WTC11 (cell line): ENCODE measurements at regions not wholly inside any gene's neighbourhood (a gene's known extent, or its start where the extent isn't known, plus 50 kb on each side); places are given as distances from the start of the nearest gene placed in this dataset.

Source experiments
- ATAC-seq: fragments of 200-7000 bp; cut with Tn5 transposase; 2 replicates; pipeline ENCODE4 v1.10.0; 2021; ENCODE audit warnings: mild to moderate bottlenecking, moderate library complexity
- CTCF ChIA-PET: fragments of 300-600 bp; sonication (Branson Sonifier 250); formaldehyde crosslinking; loops from one replicate; lab custom pipeline; 2021; ENCODE audit warnings: antibody characterized with exemption; lab: Charles Lee
- POLR2A ChIA-PET: fragments of 350-600 bp; sonication (Branson Sonifier 250); formaldehyde crosslinking; loops from one replicate; lab custom pipeline; 2021; ENCODE audit warnings: antibody characterized with exemption; lab: Charles Lee
- DNase-seq: peaks from one replicate; pipeline ENCODE4 v3.0.0; 2021; ENCODE audit warnings: low spot score
- H3K27ac Mint-ChIP-seq: 2 replicates; pipeline ENCODE4 v1.8.0; 2021; ENCODE audit warnings: mixed read lengths
- H3K27me3 Mint-ChIP-seq: 2 replicates; pipeline ENCODE4 v1.8.0; 2021; ENCODE audit warnings: low read depth, mild to moderate bottlenecking, moderate library complexity, mixed read lengths
- H3K36me3 Mint-ChIP-seq: 2 replicates; pipeline ENCODE4 v1.8.0; 2021; ENCODE audit warnings: mixed read lengths
- H3K4me1 Mint-ChIP-seq: 2 replicates; pipeline ENCODE4 v1.8.0; 2022; ENCODE audit warnings: mixed read lengths
- H3K4me3 Mint-ChIP-seq: 2 replicates; pipeline ENCODE4 v1.8.0; 2021; ENCODE audit warnings: mild to moderate bottlenecking, moderate library complexity, mixed read lengths
- H3K9me3 Mint-ChIP-seq: 2 replicates; pipeline ENCODE4 v1.8.0; 2021; ENCODE audit warnings: mixed read lengths
- E2F1 ChIP-seq: sonication (generic); formaldehyde crosslinking; IDR thresholded peaks from 2 replicates; pipeline ENCODE4 v1.8.0; 2022; ENCODE audit warnings: mild to moderate bottlenecking, missing genetic modification reagents
- ESRRA ChIP-seq: sonication (generic); formaldehyde crosslinking; IDR thresholded peaks from 2 replicates; pipeline ENCODE4 v1.8.1; 2022; ENCODE audit warnings: mild to moderate bottlenecking, missing genetic modification reagents, borderline replicate concordance
- FOXK1 ChIP-seq: sonication (generic); formaldehyde crosslinking; IDR thresholded peaks from 2 replicates; pipeline ENCODE4 v1.8.0; 2022; ENCODE audit warnings: mild to moderate bottlenecking, moderate library complexity, missing genetic modification reagents
- HMGA2 ChIP-seq: fragments of 250-450 bp; sonication (Bioruptor Pico); IDR thresholded peaks from 2 replicates; pipeline ENCODE4 v1.4.0; 2021; ENCODE audit warnings: mild to moderate bottlenecking, moderate library complexity
- IRF2 ChIP-seq: sonication (generic); formaldehyde crosslinking; IDR thresholded peaks from 2 replicates; pipeline ENCODE4 v1.8.0; 2022; ENCODE audit warnings: low read depth, missing genetic modification reagents, borderline replicate concordance
- NFATC4 ChIP-seq: fragments of 250-450 bp; sonication (Bioruptor Pico); IDR thresholded peaks from 2 replicates; pipeline ENCODE4 v1.9.0; 2021; ENCODE audit warnings: mild to moderate bottlenecking
- NR2C2 ChIP-seq: sonication (generic); formaldehyde crosslinking; IDR thresholded peaks from 2 replicates; pipeline ENCODE4 v1.8.0; 2022; ENCODE audit warnings: mild to moderate bottlenecking, missing genetic modification reagents
- SMAD4 ChIP-seq: sonication (generic); formaldehyde crosslinking; IDR thresholded peaks from 2 replicates; pipeline ENCODE4 v1.8.0; 2022; ENCODE audit warnings: mild to moderate bottlenecking, missing genetic modification reagents
- SP1 ChIP-seq: sonication (generic); formaldehyde crosslinking; conservative IDR thresholded peaks from 2 replicates; pipeline ENCODE4 v1.8.1; 2022; ENCODE audit warnings: missing genetic modification reagents
- TEAD1 ChIP-seq: sonication (generic); formaldehyde crosslinking; IDR thresholded peaks from 2 replicates; pipeline ENCODE4 v1.8.0; 2022; ENCODE audit warnings: mild to moderate bottlenecking, missing genetic modification reagents
- TEAD4 ChIP-seq: sonication (generic); formaldehyde crosslinking; IDR thresholded peaks from 2 replicates; pipeline ENCODE4 v1.8.0; 2022; ENCODE audit warnings: mild to moderate bottlenecking, missing genetic modification reagents
- USF2 ChIP-seq: sonication (generic); formaldehyde crosslinking; IDR thresholded peaks from 2 replicates; pipeline ENCODE4 v1.8.1; 2023; ENCODE audit warnings: mild to moderate bottlenecking, missing genetic modification reagents, moderate library complexity
- ZBTB21 ChIP-seq: sonication (generic); formaldehyde crosslinking; IDR thresholded peaks from 2 replicates; pipeline ENCODE4 v1.8.1; 2023; ENCODE audit warnings: mild to moderate bottlenecking, missing genetic modification reagents, borderline replicate concordance
- ZNF121 ChIP-seq: sonication (generic); formaldehyde crosslinking; IDR thresholded peaks from 2 replicates; pipeline ENCODE4 v1.8.0; 2023; ENCODE audit warnings: missing genetic modification reagents
- ZNF317 ChIP-seq: sonication (generic); formaldehyde crosslinking; IDR thresholded peaks from 2 replicates; pipeline ENCODE4 v1.8.1; 2023; ENCODE audit warnings: low read depth, mild to moderate bottlenecking, moderate library complexity, missing genetic modification reagents, borderline replicate concordance
- ZNF416 ChIP-seq: fragments of 250-450 bp; sonication (Bioruptor Pico); IDR thresholded peaks from 2 replicates; pipeline ENCODE4 v1.9.0; 2021; ENCODE audit warnings: mild to moderate bottlenecking, inconsistent platforms
- ZNF423 ChIP-seq: fragments of 250-450 bp; sonication (Bioruptor Pico); IDR thresholded peaks from 2 replicates; pipeline ENCODE4 v2.1.2; 2022; ENCODE audit warnings: mild to moderate bottlenecking, moderate library complexity
- ZNF425 ChIP-seq: fragments of 250-450 bp; sonication (Bioruptor Pico); conservative IDR thresholded peaks from 2 replicates; pipeline ENCODE4 v1.9.0; 2021; ENCODE audit warnings: mild to moderate bottlenecking
- TF ChIP-seq, protein P1 (sequence below): sonication (generic); formaldehyde crosslinking; IDR thresholded peaks from 2 replicates; pipeline ENCODE4 v1.8.1; 2022; ENCODE audit warnings: mild to moderate bottlenecking, missing genetic modification reagents, moderate library complexity, borderline replicate concordance
- TF ChIP-seq, protein P2 (sequence below): sonication (generic); formaldehyde crosslinking; conservative IDR thresholded peaks from 2 replicates; pipeline ENCODE4 v1.8.1; 2023; ENCODE audit warnings: mild to moderate bottlenecking, low read depth, missing genetic modification reagents, moderate library complexity
- TF ChIP-seq, protein P3 (sequence below): sonication (generic); formaldehyde crosslinking; IDR thresholded peaks from 2 replicates; pipeline ENCODE4 v1.8.1; 2023; ENCODE audit warnings: mild to moderate bottlenecking, missing genetic modification reagents, borderline replicate concordance

GRCh38 chr4:138446456-138446855, 204.3 kb upstream of the SLC7A11 start (continued):
- no peak for TF ChIP-seq SMAD4 (CRISPR knock-in tag)
- TF ChIP-seq ZBTB21: no peak
- TF ChIP-seq TEAD1: no peak
- no peak for TF ChIP-seq USF2 (CRISPR knock-in tag)
- no peak for TF ChIP-seq FOXK1
- TF ChIP-seq, protein P1, sequence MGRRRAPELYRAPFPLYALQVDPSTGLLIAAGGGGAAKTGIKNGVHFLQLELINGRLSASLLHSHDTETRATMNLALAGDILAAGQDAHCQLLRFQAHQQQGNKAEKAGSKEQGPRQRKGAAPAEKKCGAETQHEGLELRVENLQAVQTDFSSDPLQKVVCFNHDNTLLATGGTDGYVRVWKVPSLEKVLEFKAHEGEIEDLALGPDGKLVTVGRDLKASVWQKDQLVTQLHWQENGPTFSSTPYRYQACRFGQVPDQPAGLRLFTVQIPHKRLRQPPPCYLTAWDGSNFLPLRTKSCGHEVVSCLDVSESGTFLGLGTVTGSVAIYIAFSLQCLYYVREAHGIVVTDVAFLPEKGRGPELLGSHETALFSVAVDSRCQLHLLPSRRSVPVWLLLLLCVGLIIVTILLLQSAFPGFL (CRISPR knock-in tag): no peak
- no peak for TF ChIP-seq NFATC4 (CRISPR knock-in tag)
- TF ChIP-seq, all 79 proteins: peak for 0

- peaks cover 16% of the 10 kb centered on the region for H3K9me3 Mint-ChIP-seq
- ChIA-PET CTCF (no interaction called here), POLR2A (no interaction called here)
- no peaks in the 10 kb centered on the region for H3K27me3 Mint-ChIP-seq
- no peak overlapping the region for H3K4me3 Mint-ChIP-seq
- H3K36me3 Mint-ChIP-seq: 0 out of 2 replicates have a peak, but pooled peaks cover 4% of the 10 kb centered on the region
- ATAC-seq (no peak), DNase-seq (no peak)
- no peaks in the 10 kb centered on the region; the same call in 1 of the 2 replicates for H3K4me1 Mint-ChIP-seq
- no peak for TF ChIP-seq ZNF121
- TF ChIP-seq IRF2 (CRISPR knock-in tag): no peak
- no peak for TF ChIP-seq ZNF425 (CRISPR knock-in tag)
- TF ChIP-seq HMGA2: no peak
- no peak for TF ChIP-seq E2F1 (CRISPR knock-in tag)
- TF ChIP-seq, protein P2, sequence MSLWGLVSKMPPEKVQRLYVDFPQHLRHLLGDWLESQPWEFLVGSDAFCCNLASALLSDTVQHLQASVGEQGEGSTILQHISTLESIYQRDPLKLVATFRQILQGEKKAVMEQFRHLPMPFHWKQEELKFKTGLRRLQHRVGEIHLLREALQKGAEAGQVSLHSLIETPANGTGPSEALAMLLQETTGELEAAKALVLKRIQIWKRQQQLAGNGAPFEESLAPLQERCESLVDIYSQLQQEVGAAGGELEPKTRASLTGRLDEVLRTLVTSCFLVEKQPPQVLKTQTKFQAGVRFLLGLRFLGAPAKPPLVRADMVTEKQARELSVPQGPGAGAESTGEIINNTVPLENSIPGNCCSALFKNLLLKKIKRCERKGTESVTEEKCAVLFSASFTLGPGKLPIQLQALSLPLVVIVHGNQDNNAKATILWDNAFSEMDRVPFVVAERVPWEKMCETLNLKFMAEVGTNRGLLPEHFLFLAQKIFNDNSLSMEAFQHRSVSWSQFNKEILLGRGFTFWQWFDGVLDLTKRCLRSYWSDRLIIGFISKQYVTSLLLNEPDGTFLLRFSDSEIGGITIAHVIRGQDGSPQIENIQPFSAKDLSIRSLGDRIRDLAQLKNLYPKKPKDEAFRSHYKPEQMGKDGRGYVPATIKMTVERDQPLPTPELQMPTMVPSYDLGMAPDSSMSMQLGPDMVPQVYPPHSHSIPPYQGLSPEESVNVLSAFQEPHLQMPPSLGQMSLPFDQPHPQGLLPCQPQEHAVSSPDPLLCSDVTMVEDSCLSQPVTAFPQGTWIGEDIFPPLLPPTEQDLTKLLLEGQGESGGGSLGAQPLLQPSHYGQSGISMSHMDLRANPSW (CRISPR knock-in tag): no peak
- TF ChIP-seq NR2C2 (CRISPR knock-in tag): no peak
- TF ChIP-seq SP1: no peak
- TF ChIP-seq TEAD4 (CRISPR knock-in tag): no peak
- no peak for TF ChIP-seq ZNF317 (CRISPR knock-in tag)
- TF ChIP-seq ZNF416 (CRISPR knock-in tag): no peak
- no peak for TF ChIP-seq ZNF423 (CRISPR knock-in tag)
- no peak for TF ChIP-seq ESRRA (CRISPR knock-in tag)
- TF ChIP-seq, protein P3, sequence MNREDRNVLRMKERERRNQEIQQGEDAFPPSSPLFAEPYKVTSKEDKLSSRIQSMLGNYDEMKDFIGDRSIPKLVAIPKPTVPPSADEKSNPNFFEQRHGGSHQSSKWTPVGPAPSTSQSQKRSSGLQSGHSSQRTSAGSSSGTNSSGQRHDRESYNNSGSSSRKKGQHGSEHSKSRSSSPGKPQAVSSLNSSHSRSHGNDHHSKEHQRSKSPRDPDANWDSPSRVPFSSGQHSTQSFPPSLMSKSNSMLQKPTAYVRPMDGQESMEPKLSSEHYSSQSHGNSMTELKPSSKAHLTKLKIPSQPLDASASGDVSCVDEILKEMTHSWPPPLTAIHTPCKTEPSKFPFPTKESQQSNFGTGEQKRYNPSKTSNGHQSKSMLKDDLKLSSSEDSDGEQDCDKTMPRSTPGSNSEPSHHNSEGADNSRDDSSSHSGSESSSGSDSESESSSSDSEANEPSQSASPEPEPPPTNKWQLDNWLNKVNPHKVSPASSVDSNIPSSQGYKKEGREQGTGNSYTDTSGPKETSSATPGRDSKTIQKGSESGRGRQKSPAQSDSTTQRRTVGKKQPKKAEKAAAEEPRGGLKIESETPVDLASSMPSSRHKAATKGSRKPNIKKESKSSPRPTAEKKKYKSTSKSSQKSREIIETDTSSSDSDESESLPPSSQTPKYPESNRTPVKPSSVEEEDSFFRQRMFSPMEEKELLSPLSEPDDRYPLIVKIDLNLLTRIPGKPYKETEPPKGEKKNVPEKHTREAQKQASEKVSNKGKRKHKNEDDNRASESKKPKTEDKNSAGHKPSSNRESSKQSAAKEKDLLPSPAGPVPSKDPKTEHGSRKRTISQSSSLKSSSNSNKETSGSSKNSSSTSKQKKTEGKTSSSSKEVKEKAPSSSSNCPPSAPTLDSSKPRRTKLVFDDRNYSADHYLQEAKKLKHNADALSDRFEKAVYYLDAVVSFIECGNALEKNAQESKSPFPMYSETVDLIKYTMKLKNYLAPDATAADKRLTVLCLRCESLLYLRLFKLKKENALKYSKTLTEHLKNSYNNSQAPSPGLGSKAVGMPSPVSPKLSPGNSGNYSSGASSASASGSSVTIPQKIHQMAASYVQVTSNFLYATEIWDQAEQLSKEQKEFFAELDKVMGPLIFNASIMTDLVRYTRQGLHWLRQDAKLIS (CRISPR knock-in tag): no peak
- no peak overlapping the region for H3K27ac Mint-ChIP-seq
Measured at GRCh38 chr4:138445098-138445497, 202.9 kb upstream of the SLC7A11 start.
